Endothelial cell of umbilical vein (primary cell): ENCODE measurements at regions not wholly inside any gene's neighbourhood (a gene's known extent, or its start where the extent isn't known, plus 50 kb on each side); places are given as distances from the start of the nearest gene placed in this dataset.

Experiments
- BruUV-seq: library from RNA; stranded (reverse); fragments of 400-500 nt; replicated peaks from 2 replicates; lab custom pipeline; 2021; lab: Mats Ljungman, UMichigan
- CTCF ChIA-PET: fragments of 300-600, 350-600 bp; sonication (Branson Sonifier 250); formaldehyde crosslinking; loops from one replicate; lab custom pipeline; 2021; ENCODE audit warnings: antibody characterized with exemption, inconsistent platforms; lab: Charles Lee
- POLR2A ChIA-PET: fragments of 300-600, 350-600 bp; sonication (Branson Sonifier 250); formaldehyde crosslinking; loops from one replicate; lab custom pipeline; 2021; ENCODE audit warnings: antibody characterized with exemption, inconsistent platforms; lab: Charles Lee
- DNase-seq: peaks from one replicate; pipeline ENCODE4 v3.0.0-alpha.2; 2011; ENCODE audit warnings: low read depth, low spot score
- FAIRE-seq: peaks from 2 replicates; lab custom pipeline; 2011; peaks lifted over from hg19 to GRCh38; lab: Jason Lieb, UNC
- H2AFZ ChIP-seq: 2 replicates; pipeline ENCODE4 v1.6.0; 2012; ENCODE audit warnings: low read depth, low read length, control low read depth, inconsistent platforms
- H3K27ac ChIP-seq: 2 replicates; pipeline ENCODE4 v1.5.1; 2011; ENCODE audit warnings: low read depth, mild to moderate bottlenecking, control low read depth, low read length, moderate library complexity; ENCODE audit not compliant: insufficient read depth
- H3K27me3 ChIP-seq, 2 experiments: 2 replicates each; pipeline versions ENCODE4 v1.6.0 to v1.6.1; 2011; ENCODE audit warnings: low read length in 2 of 2, mixed read lengths in 1 of 2; ENCODE audit not compliant: control insufficient read depth in 2 of 2, insufficient read depth in 2 of 2
- H3K36me3 ChIP-seq, 2 experiments: 2 replicates in 1 of 2; 3 replicates in 1 of 2; pipeline ENCODE4 v1.5.1; 2011; ENCODE audit warnings: low read length in 2 of 2, mild to moderate bottlenecking in 1 of 2, moderate library complexity in 1 of 2; ENCODE audit not compliant: control insufficient read depth in 2 of 2, insufficient read depth in 2 of 2; ENCODE audit errors: extremely low read depth in 1 of 2
- H3K4me1 ChIP-seq: 3 replicates; pipeline ENCODE4 v1.5.1; 2011; ENCODE audit warnings: mild to moderate bottlenecking, low read length; ENCODE audit not compliant: control insufficient read depth, insufficient read depth; ENCODE audit errors: extremely low read depth
- H3K4me2 ChIP-seq: 2 replicates; pipeline ENCODE4 v1.6.1; 2011; ENCODE audit warnings: low read length, control low read depth, mixed read lengths; ENCODE audit not compliant: insufficient read depth
- H3K4me3 ChIP-seq, 3 experiments: fragments of 200-600 bp in 1 of 3; sonication (generic), shearing (Covaris generic) in 1 of 3; replicated peaks in 1 of 3; 2 replicates each; pipeline ENCODE4 v1.5.1; 2011 to 2016; ENCODE audit warnings: control low read depth in 3 of 3, low read length in 3 of 3, mild to moderate bottlenecking in 2 of 3, inconsistent platforms in 1 of 3, low read depth in 1 of 3, moderate library complexity in 1 of 3; ENCODE audit not compliant: insufficient read depth in 1 of 3
- H3K79me2 ChIP-seq: 2 replicates; pipeline ENCODE4 v1.6.0; 2012; ENCODE audit warnings: low read length, inconsistent platforms; ENCODE audit not compliant: control insufficient read depth, insufficient read depth
- H3K9ac ChIP-seq: replicated peaks from 2 replicates; pipeline ENCODE3; 2011; ENCODE audit warnings: low read length, control low read depth; ENCODE audit not compliant: insufficient read depth; ENCODE audit errors: extremely low read depth
- H3K9me1 ChIP-seq: replicated peaks from 3 replicates; pipeline ENCODE4 v1.6.0; 2011; ENCODE audit warnings: mild to moderate bottlenecking, low read length; ENCODE audit not compliant: control insufficient read depth, insufficient read depth; ENCODE audit errors: extremely low read depth
- H3K9me3 ChIP-seq: replicated peaks from 2 replicates; pipeline ENCODE4 v1.5.1; 2012; ENCODE audit warnings: low read length, inconsistent platforms; ENCODE audit not compliant: control insufficient read depth, insufficient read depth
- H4K20me1 ChIP-seq: replicated peaks from 2 replicates; pipeline ENCODE3; 2011; ENCODE audit warnings: mild to moderate bottlenecking, low read length; ENCODE audit not compliant: control insufficient read depth, insufficient read depth; ENCODE audit errors: extremely low read depth
- CTCF ChIP-seq, 2 donors: IDR thresholded peaks; 1 replicate in 1 of 2; 2 replicates in 1 of 2; pipeline ENCODE4 v1.5.1; 2011; ENCODE audit warnings: low read length in 2 of 2, mild to moderate bottlenecking in 2 of 2, moderate library complexity in 2 of 2, control low read depth in 1 of 2, inconsistent platforms in 1 of 2, low read depth in 1 of 2; ENCODE audit not compliant: insufficient read depth in 1 of 2; ENCODE audit errors: extremely low read depth in 1 of 2
- EZH2 ChIP-seq: IDR thresholded peaks from 2 replicates; pipeline ENCODE4 v1.6.1; 2012; ENCODE audit warnings: borderline replicate concordance, low read depth, mild to moderate bottlenecking, moderate library complexity, low read length, inconsistent platforms; ENCODE audit not compliant: severe bottlenecking
- FOS ChIP-seq: IDR thresholded peaks from 2 replicates; pipeline ENCODE4 v1.6.1; 2011; ENCODE audit warnings: mild to moderate bottlenecking, low read length, moderate library complexity, borderline replicate concordance; ENCODE audit not compliant: insufficient read depth
- GATA2 ChIP-seq: IDR thresholded peaks from 2 replicates; pipeline ENCODE4 v1.7.0; 2011; ENCODE audit warnings: low read depth, mild to moderate bottlenecking, moderate library complexity, mixed read lengths, low read length; ENCODE audit not compliant: insufficient read length, insufficient read depth
- JUN ChIP-seq: IDR thresholded peaks from 2 replicates; pipeline ENCODE4 v1.6.1; 2011; ENCODE audit warnings: borderline replicate concordance, low read depth; ENCODE audit not compliant: insufficient read length, insufficient read depth
- MAX ChIP-seq: IDR thresholded peaks from 2 replicates; pipeline ENCODE4 v1.6.1; 2011; ENCODE audit not compliant: insufficient read depth, insufficient read length
- MYC ChIP-seq: IDR thresholded peaks from one replicate; pipeline ENCODE4 v1.6.1; 2011; ENCODE audit warnings: mild to moderate bottlenecking, low read depth, low read length
- POLR2A ChIP-seq: IDR thresholded peaks from 2 replicates; pipeline ENCODE4 v1.6.1; 2012; ENCODE audit warnings: low read depth, mild to moderate bottlenecking, control low read depth, low read length
- POLR2AphosphoS5 ChIP-seq: IDR thresholded peaks from 2 replicates; pipeline ENCODE4 v1.6.1; 2012; ENCODE audit warnings: low read depth, mild to moderate bottlenecking, control low read depth, low read length, moderate library complexity; ENCODE audit not compliant: insufficient read depth
- dilution Hi-C: fragments of 300-500 bp; cut with MboI; formaldehyde crosslinking; loops from one replicate; pipeline ENCODE4 v1.15.0; 2019; ENCODE audit warnings: low sequenced_read_pairs; ENCODE audit not compliant: extremely low pct_ligation_motif_present
- intact Hi-C: fragments of 100-400 bp; cut with micrococcal nuclease; formaldehyde crosslinking; loops from one replicate; pipeline ENCODE4 v1.10.0; 2022

- H3K36me3 ChIP-seq, result no peaks in the 10 kb centered on the region
- H3K4me3 ChIP-seq, result no peak overlapping the region
- no peak for DNase-seq
- no peak overlapping the region for H3K4me2 ChIP-seq
- no peaks in the 10 kb centered on the region for H3K4me1 ChIP-seq
- H3K27ac ChIP-seq, result no peak overlapping the region
- no peaks in the 10 kb centered on the region for H3K9me1 ChIP-seq
- peaks cover 2% of the 10 kb centered on the region for H3K9me3 ChIP-seq
- no peaks in the 10 kb centered on the region for H4K20me1 ChIP-seq
- POLR2A ChIA-PET, result no interaction called here
- H2AFZ ChIP-seq, result no peak overlapping the region
- dilution Hi-C loops, result no loop called here
- H3K9ac ChIP-seq, result no peak overlapping the region
- intact Hi-C loops, result loop anchor here (10.0 kb wide), 1 partner anchor 652 kb away; no protein-coding TSS in a partner anchor
- no peaks in the 10 kb centered on the region for H3K79me2 ChIP-seq
- no TSS peak for BruUV-seq
- FAIRE-seq, result no peak
- CTCF ChIA-PET, result no interaction called here
- no peak for TF ChIP-seq EZH2
- TF ChIP-seq MYC, result no peak
- TF ChIP-seq POLR2AphosphoS5, result no peak
- TF ChIP-seq FOS, result no peak
- TF ChIP-seq JUN, result no peak
- TF ChIP-seq POLR2A, result no peak
- no peak for TF ChIP-seq CTCF (IDR thresholded peaks at IDR 0.05; ENCODE audit: extremely low read depth in 1 of 2, insufficient read depth in 1 of 2, low read depth in 1 of 2, low read length in 2 of 2)
- TF ChIP-seq GATA2, result no peak
- TF ChIP-seq MAX, result no peak
- no peaks in the 10 kb centered on the region for H3K27me3 ChIP-seq
Measured at GRCh38 chr6:40146902-40147301, 212.6 kb upstream of the MOCS1 start.
